Panc1 (cell line): ENCODE measurements at regions not wholly inside any gene's neighbourhood (a gene's known extent, or its start where the extent isn't known, plus 50 kb on each side); places are given as distances from the start of the nearest gene placed in this dataset.

Experiments used
- ATAC-seq: fragments of 200-7000 bp; cut with Tn5 transposase; 2 replicates; pipeline ENCODE4 v1.9.1; 2020; ENCODE audit warnings: mild to moderate bottlenecking, moderate library complexity
- BruUV-seq: library from RNA; stranded (reverse); fragments of 400-500 nt; replicated peaks from 2 replicates; lab custom pipeline; 2021; lab: Mats Ljungman, UMichigan
- CTCF ChIA-PET: fragments of 300-600 bp; sonication (Branson Sonifier 250); formaldehyde crosslinking; loops from one replicate; lab custom pipeline; 2022; ENCODE audit warnings: antibody characterized with exemption; lab: Charles Lee
- POLR2A ChIA-PET: fragments of 300-600 bp; sonication (Branson Sonifier 250); formaldehyde crosslinking; loops from one replicate; lab custom pipeline; 2022; ENCODE audit warnings: antibody characterized with exemption; lab: Charles Lee
- DNase-seq: peaks from one replicate; pipeline ENCODE4 v3.0.0-alpha.2; 2010; ENCODE audit warnings: low read depth, low spot score
- H3K27ac ChIP-seq: 2 replicates; pipeline ENCODE4 v1.5.1; 2011; ENCODE audit warnings: mild to moderate bottlenecking, low read length, inconsistent platforms
- H3K27me3 ChIP-seq: fragments of 200-500 bp; sonication (Bioruptor generic); 2 replicates; pipeline ENCODE4 v1.6.0; 2014; ENCODE audit warnings: low read length, inconsistent platforms; ENCODE audit not compliant: control insufficient read depth, insufficient read depth
- H3K36me3 ChIP-seq: fragments of 200-500 bp; sonication (Bioruptor generic); 2 replicates; pipeline ENCODE4 v1.5.1; 2014; ENCODE audit warnings: inconsistent platforms, mild to moderate bottlenecking, low read length, moderate library complexity; ENCODE audit not compliant: control insufficient read depth, insufficient read depth
- H3K4me1 ChIP-seq: 2 replicates; pipeline ENCODE4 v1.5.1; 2011; ENCODE audit warnings: inconsistent platforms, mild to moderate bottlenecking, low read length, moderate library complexity; ENCODE audit not compliant: control insufficient read depth, insufficient read depth
- H3K4me3 ChIP-seq, 2 experiments: 2 replicates each; pipeline ENCODE4 v1.5.1; 2011 to 2012; ENCODE audit warnings: low read depth in 2 of 2, low read length in 2 of 2, mild to moderate bottlenecking in 2 of 2, inconsistent platforms in 1 of 2, moderate library complexity in 1 of 2
- H3K9me3 ChIP-seq: fragments of 200-500 bp; sonication (Bioruptor generic); 2 replicates; pipeline ENCODE4 v1.5.1; 2014; ENCODE audit warnings: low read depth, mild to moderate bottlenecking, inconsistent platforms, low read length, moderate library complexity; ENCODE audit not compliant: control insufficient read depth, insufficient read depth
- POLR2AphosphoS5 ChIP-seq: IDR thresholded peaks from 2 replicates; pipeline ENCODE4 v1.6.1; 2012; ENCODE audit warnings: mild to moderate bottlenecking, low read depth, low read length, moderate library complexity
- SIN3A ChIP-seq: IDR thresholded peaks from 2 replicates; pipeline ENCODE4 v1.6.1; 2012; ENCODE audit warnings: low read depth, mild to moderate bottlenecking, low read length, moderate library complexity, borderline replicate concordance; ENCODE audit not compliant: insufficient read depth
- TCF7L2 ChIP-seq: IDR thresholded peaks from 2 replicates; pipeline ENCODE4 v1.6.1; 2011; ENCODE audit warnings: mild to moderate bottlenecking, low read depth, low read length, inconsistent platforms
- in situ Hi-C: cut with HindIII; loops from 2 replicates; pipeline ENCODE4 v1.10.0; 2016; ENCODE audit warnings: low sequenced_read_pairs, low pct_unique_long_range_greater_than_20kb
- intact Hi-C: fragments of 100-400 bp; cut with micrococcal nuclease; formaldehyde crosslinking; loops from one replicate; pipeline ENCODE4 v1.10.0; 2022; ENCODE audit not compliant: unreplicated experiment
- TF ChIP-seq, protein P1 (sequence below): fragments of 450-650 bp; IDR thresholded peaks from 2 replicates; pipeline ENCODE4 v1.5.1; 2017; ENCODE audit warnings: mild to moderate bottlenecking
- TF ChIP-seq, protein P2 (sequence below), 2 experiments: IDR thresholded peaks; 2 replicates each; pipeline ENCODE4 v1.6.1; 2011 to 2012; ENCODE audit warnings: low read depth in 2 of 2, control low read depth in 1 of 2, low read length in 1 of 2, mild to moderate bottlenecking in 1 of 2, moderate library complexity in 1 of 2; ENCODE audit not compliant: insufficient read depth in 1 of 2

DNA sequence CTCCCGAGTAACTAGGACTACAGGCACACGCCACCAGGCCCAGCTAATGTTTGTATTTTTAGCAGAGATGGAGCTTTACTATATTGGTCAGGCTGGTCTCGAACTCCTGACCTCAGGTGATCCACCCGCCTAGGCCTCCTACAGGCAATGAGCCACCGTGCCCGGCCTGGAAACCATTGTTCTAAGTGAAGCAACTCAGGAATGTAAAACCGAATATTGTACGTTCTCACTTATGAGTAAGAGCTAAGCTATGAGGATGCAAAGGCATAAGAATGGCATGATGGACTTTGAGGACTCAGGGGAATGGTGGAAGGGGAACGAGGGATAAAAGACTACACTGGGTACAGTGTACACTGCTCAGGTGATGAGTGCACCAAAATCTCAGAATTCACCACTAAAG, 235.1 kb upstream of the AUTS2 start:
- TF ChIP-seq, protein P1, sequence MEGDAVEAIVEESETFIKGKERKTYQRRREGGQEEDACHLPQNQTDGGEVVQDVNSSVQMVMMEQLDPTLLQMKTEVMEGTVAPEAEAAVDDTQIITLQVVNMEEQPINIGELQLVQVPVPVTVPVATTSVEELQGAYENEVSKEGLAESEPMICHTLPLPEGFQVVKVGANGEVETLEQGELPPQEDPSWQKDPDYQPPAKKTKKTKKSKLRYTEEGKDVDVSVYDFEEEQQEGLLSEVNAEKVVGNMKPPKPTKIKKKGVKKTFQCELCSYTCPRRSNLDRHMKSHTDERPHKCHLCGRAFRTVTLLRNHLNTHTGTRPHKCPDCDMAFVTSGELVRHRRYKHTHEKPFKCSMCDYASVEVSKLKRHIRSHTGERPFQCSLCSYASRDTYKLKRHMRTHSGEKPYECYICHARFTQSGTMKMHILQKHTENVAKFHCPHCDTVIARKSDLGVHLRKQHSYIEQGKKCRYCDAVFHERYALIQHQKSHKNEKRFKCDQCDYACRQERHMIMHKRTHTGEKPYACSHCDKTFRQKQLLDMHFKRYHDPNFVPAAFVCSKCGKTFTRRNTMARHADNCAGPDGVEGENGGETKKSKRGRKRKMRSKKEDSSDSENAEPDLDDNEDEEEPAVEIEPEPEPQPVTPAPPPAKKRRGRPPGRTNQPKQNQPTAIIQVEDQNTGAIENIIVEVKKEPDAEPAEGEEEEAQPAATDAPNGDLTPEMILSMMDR = no peak
- no peak for TF ChIP-seq SIN3A
- TF ChIP-seq POLR2AphosphoS5 = no peak
- TF ChIP-seq TCF7L2 = no peak
- TF ChIP-seq, protein P2, sequence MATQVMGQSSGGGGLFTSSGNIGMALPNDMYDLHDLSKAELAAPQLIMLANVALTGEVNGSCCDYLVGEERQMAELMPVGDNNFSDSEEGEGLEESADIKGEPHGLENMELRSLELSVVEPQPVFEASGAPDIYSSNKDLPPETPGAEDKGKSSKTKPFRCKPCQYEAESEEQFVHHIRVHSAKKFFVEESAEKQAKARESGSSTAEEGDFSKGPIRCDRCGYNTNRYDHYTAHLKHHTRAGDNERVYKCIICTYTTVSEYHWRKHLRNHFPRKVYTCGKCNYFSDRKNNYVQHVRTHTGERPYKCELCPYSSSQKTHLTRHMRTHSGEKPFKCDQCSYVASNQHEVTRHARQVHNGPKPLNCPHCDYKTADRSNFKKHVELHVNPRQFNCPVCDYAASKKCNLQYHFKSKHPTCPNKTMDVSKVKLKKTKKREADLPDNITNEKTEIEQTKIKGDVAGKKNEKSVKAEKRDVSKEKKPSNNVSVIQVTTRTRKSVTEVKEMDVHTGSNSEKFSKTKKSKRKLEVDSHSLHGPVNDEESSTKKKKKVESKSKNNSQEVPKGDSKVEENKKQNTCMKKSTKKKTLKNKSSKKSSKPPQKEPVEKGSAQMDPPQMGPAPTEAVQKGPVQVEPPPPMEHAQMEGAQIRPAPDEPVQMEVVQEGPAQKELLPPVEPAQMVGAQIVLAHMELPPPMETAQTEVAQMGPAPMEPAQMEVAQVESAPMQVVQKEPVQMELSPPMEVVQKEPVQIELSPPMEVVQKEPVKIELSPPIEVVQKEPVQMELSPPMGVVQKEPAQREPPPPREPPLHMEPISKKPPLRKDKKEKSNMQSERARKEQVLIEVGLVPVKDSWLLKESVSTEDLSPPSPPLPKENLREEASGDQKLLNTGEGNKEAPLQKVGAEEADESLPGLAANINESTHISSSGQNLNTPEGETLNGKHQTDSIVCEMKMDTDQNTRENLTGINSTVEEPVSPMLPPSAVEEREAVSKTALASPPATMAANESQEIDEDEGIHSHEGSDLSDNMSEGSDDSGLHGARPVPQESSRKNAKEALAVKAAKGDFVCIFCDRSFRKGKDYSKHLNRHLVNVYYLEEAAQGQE (IDR thresholded peaks at IDR 0.05; ENCODE audit: insufficient read depth in 1 of 2, low read depth in 2 of 2, low read length in 1 of 2) = no peak
- Histone ChIP-seq H3K36me3 (no peaks in the 10 kb centered on the region), H3K4me1 (no peaks in the 10 kb centered on the region), H3K9me3 (no peaks in the 10 kb centered on the region), H3K4me3 (no peak overlapping the region), H3K27me3 (no peaks in the 10 kb centered on the region), H3K27ac (no peak overlapping the region)
- ChIA-PET POLR2A (no interaction called here), CTCF (no interaction called here)
- in situ Hi-C loops = no loop called here
- DNase-seq (no peak), ATAC-seq (no peak)
- no TSS peak for BruUV-seq
- intact Hi-C loops = no loop called here

DNA sequence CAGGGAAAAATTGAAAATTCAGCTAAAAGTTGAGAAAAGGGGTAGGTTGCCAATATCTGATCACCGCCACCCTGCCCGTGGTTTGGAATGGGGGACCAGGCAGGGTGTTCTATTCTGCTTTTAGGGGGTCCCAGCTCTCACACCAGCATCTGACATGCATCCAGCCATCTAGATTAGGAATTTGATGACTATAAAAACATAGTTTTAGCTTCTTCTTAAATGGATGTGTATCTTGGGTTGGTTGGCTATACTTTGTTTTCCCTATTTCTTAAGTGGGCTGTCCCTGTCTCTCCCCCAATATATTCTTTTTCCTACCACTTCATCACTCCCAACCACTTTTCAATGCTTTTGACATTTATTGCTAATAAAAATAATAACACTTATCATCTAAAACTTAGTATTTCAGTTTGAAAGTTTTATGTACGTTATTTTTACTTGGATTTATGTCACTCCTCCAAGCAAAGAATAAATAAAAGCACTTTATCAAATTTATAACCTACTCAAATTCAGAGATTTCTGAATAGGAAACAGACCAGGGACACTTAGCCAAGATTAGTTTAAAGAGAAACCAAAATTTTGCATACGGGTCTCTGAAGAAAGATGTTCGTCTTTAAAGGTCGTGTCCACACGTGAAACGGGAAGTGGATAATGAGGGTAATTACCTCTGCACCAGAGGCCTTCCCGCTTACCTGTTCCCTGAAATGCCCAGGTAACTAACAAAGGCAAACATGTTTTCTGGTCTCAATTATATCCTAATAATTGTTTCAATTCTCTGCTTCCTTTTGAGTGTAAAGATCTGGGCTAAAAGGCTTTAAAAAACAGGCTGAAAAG, 233.2 kb upstream of the AUTS2 start:
- in situ Hi-C loops = no loop called here
- no TSS peak for BruUV-seq
- H3K4me1 ChIP-seq = no peaks in the 10 kb centered on the region
- H3K4me3 ChIP-seq = no peak overlapping the region
- H3K36me3 ChIP-seq = no peaks in the 10 kb centered on the region
- no peaks in the 10 kb centered on the region for H3K9me3 ChIP-seq
- DNase-seq (no peak), ATAC-seq (no peak)
- ChIA-PET CTCF (no interaction called here), POLR2A (no interaction called here)
- intact Hi-C loops = no loop called here
- H3K27me3 ChIP-seq = no peaks in the 10 kb centered on the region
- H3K27ac ChIP-seq = no peak overlapping the region
- TF ChIP-seq, protein P1 = no peak
- no peak for TF ChIP-seq POLR2AphosphoS5
- TF ChIP-seq, protein P2 (IDR thresholded peaks at IDR 0.05; ENCODE audit: insufficient read depth in 1 of 2, low read depth in 2 of 2, low read length in 1 of 2) = no peak
- no peak for TF ChIP-seq SIN3A
- TF ChIP-seq TCF7L2 = no peak
